Gastrocnemius medialis (tissue), 4 donors: ENCODE measurements at regions not wholly inside any gene's neighbourhood (a gene's known extent, or its start where the extent isn't known, plus 50 kb on each side); places are given as distances from the start of the nearest gene placed in this dataset.

Experiments used
- POLR2A ChIP-seq, 2 donors: fragments of 450-650 bp; IDR thresholded peaks; one replicate each; pipeline ENCODE4 v1.6.1; 2017; ENCODE audit warnings: antibody characterized with exemption in 2 of 2, mild to moderate bottlenecking in 2 of 2, moderate library complexity in 2 of 2
- TF ChIP-seq, protein P1 (sequence below), 5 experiments: fragments of 450-650 bp in 3 of 5; fragments of 200-600 bp in 2 of 5; sonication (generic) in 2 of 5; IDR thresholded peaks in 4 of 5; conservative IDR thresholded peaks in 1 of 5; 1 replicate in 4 of 5; 2 replicates in 1 of 5; pipeline ENCODE4 v1.5.1; 2016 to 2019; ENCODE audit warnings: antibody characterized with exemption in 5 of 5, mild to moderate bottlenecking in 3 of 5, moderate library complexity in 3 of 5

DNA sequence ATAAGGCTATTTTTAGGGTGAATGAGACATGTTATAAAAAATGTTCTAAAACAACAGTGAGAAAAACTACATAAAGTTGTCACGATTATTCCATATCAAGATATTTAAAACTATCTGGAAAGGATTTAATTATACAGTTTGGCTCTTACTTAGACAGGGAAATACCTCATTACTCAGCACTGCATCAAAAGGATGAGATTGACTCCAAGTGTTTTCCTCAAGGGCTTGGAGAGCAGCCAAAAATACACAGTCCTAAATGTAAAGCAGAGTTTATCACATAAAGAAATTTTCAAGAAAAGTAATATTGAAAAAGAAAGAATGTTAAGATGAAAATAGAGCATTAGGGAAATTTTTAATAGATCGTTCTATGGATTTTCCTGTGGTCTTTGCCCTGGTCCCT, 285.5 kb upstream of the NETO1 start:
- TF ChIP-seq, protein P1, sequence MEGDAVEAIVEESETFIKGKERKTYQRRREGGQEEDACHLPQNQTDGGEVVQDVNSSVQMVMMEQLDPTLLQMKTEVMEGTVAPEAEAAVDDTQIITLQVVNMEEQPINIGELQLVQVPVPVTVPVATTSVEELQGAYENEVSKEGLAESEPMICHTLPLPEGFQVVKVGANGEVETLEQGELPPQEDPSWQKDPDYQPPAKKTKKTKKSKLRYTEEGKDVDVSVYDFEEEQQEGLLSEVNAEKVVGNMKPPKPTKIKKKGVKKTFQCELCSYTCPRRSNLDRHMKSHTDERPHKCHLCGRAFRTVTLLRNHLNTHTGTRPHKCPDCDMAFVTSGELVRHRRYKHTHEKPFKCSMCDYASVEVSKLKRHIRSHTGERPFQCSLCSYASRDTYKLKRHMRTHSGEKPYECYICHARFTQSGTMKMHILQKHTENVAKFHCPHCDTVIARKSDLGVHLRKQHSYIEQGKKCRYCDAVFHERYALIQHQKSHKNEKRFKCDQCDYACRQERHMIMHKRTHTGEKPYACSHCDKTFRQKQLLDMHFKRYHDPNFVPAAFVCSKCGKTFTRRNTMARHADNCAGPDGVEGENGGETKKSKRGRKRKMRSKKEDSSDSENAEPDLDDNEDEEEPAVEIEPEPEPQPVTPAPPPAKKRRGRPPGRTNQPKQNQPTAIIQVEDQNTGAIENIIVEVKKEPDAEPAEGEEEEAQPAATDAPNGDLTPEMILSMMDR (IDR thresholded peaks at IDR 0.05 in 4 of 5, conservative IDR thresholded peaks at IDR 0.05 in 1 of 5), result no peak
- TF ChIP-seq POLR2A (IDR thresholded peaks at IDR 0.05), result no peak
